Activated CD4-positive, alpha-beta memory T cell treated with anti-CD3 and anti-CD28 coated beads, Interleukin-2, amount 10 ng/mL, durations not matched to agents 7 days and 5 days (primary cell): ENCODE measurements at regions not wholly inside any gene's neighbourhood (a gene's known extent, or its start where the extent isn't known, plus 50 kb on each side); places are given as distances from the start of the nearest gene placed in this dataset.

Experiments used
- CTCF ChIA-PET: fragments of 350-600 bp; sonication (Branson Sonifier 250); formaldehyde crosslinking; loops from one replicate; lab custom pipeline; 2021; ENCODE audit warnings: antibody characterized with exemption, inconsistent platforms; lab: Charles Lee
- POLR2A ChIA-PET: fragments of 350-600 bp; sonication (Branson Sonifier 250); formaldehyde crosslinking; loops from one replicate; lab custom pipeline; 2021; ENCODE audit warnings: antibody characterized with exemption; lab: Charles Lee
- DNase-seq: peaks from one replicate; pipeline ENCODE4 v3.0.0-alpha.2; 2020
- H3K27ac Mint-ChIP-seq: one replicate; pipeline ENCODE4 v1.8.0; 2021; ENCODE audit warnings: mild to moderate bottlenecking, mixed read lengths
- H3K27me3 Mint-ChIP-seq: one replicate; pipeline ENCODE4 v1.8.0; 2021; ENCODE audit warnings: mixed read lengths
- H3K36me3 Mint-ChIP-seq: one replicate; pipeline ENCODE4 v1.8.0; 2021; ENCODE audit warnings: low read depth, mixed read lengths
- H3K4me1 Mint-ChIP-seq: one replicate; pipeline ENCODE4 v1.8.0; 2021; ENCODE audit warnings: mixed read lengths
- H3K4me3 Mint-ChIP-seq: one replicate; pipeline ENCODE4 v1.8.0; 2021; ENCODE audit warnings: mild to moderate bottlenecking, mixed read lengths
- H3K9me3 Mint-ChIP-seq: one replicate; pipeline ENCODE4 v1.8.0; 2021; ENCODE audit warnings: mixed read lengths

GRCh38 chr4:187270154-187270553 lies 546.5 kb upstream of the FAT1 start:
- Mint-ChIP-seq H3K4me1 (no peaks in the 10 kb centered on the region), H3K4me3 (no peak overlapping the region), H3K36me3 (no peaks in the 10 kb centered on the region), H3K9me3 (no peaks in the 10 kb centered on the region), H3K27me3 (no peaks in the 10 kb centered on the region), H3K27ac (no peak overlapping the region)
- DNase-seq: no peak
- ChIA-PET CTCF (no interaction called here), POLR2A (no interaction called here)

GRCh38 chr4:187271848-187272247 lies 548.2 kb upstream of the FAT1 start:
- H3K36me3 Mint-ChIP-seq: no peaks in the 10 kb centered on the region
- ChIA-PET POLR2A (no interaction called here), CTCF (no interaction called here)
- no peaks in the 10 kb centered on the region for H3K9me3 Mint-ChIP-seq
- no peaks in the 10 kb centered on the region for H3K4me1 Mint-ChIP-seq
- DNase-seq: no peak
- H3K27ac Mint-ChIP-seq: no peak overlapping the region
- H3K27me3 Mint-ChIP-seq: no peaks in the 10 kb centered on the region
- H3K4me3 Mint-ChIP-seq: no peak overlapping the region

- POLR2A ChIA-PET: no interaction called here
- DNase-seq: no peak
- Mint-ChIP-seq H3K9me3 (peaks cover under 1% of the 10 kb centered on the region), H3K4me1 (no peaks in the 10 kb centered on the region), H3K27ac (no peak overlapping the region), H3K36me3 (no peaks in the 10 kb centered on the region), H3K27me3 (no peaks in the 10 kb centered on the region), H3K4me3 (no peak overlapping the region)
- CTCF ChIA-PET: no interaction called here
Measured at GRCh38 chr4:187274153-187274552, 550.5 kb upstream of the FAT1 start.

GRCh38 chr4:187276736-187277408 lies 553.2 kb upstream of the FAT1 start:
- Mint-ChIP-seq H3K4me3 (no peak overlapping the region), H3K27me3 (no peaks in the 10 kb centered on the region), H3K27ac (no peak overlapping the region), H3K36me3 (no peaks in the 10 kb centered on the region), H3K4me1 (no peaks in the 10 kb centered on the region), H3K9me3 (peaks cover 9% of the 10 kb centered on the region)
- CTCF ChIA-PET: no interaction called here
- DNase-seq: no peak
- POLR2A ChIA-PET: no interaction called here

GRCh38 chr4:187283201-187283955 lies 559.7 kb upstream of the FAT1 start:
- Mint-ChIP-seq H3K9me3 (peaks cover 14% of the 10 kb centered on the region), H3K27ac (no peak overlapping the region), H3K4me1 (no peaks in the 10 kb centered on the region), H3K4me3 (no peak overlapping the region), H3K27me3 (no peaks in the 10 kb centered on the region), H3K36me3 (no peaks in the 10 kb centered on the region)
- ChIA-PET POLR2A (no interaction called here), CTCF (no interaction called here)
- DNase-seq: no peak

GRCh38 chr4:187286525-187286924 lies 562.9 kb upstream of the FAT1 start:
- no peak overlapping the region for H3K4me3 Mint-ChIP-seq
- H3K4me1 Mint-ChIP-seq: no peaks in the 10 kb centered on the region
- no peak overlapping the region for H3K27ac Mint-ChIP-seq
- no peaks in the 10 kb centered on the region for H3K27me3 Mint-ChIP-seq
- DNase-seq: no peak
- H3K9me3 Mint-ChIP-seq: peaks cover 5% of the 10 kb centered on the region
- CTCF ChIA-PET: no interaction called here
- H3K36me3 Mint-ChIP-seq: no peaks in the 10 kb centered on the region
- POLR2A ChIA-PET: no interaction called here

- Mint-ChIP-seq H3K4me1 (no peaks in the 10 kb centered on the region), H3K9me3 (peaks cover 7% of the 10 kb centered on the region), H3K4me3 (no peak overlapping the region), H3K27me3 (no peaks in the 10 kb centered on the region), H3K27ac (no peak overlapping the region), H3K36me3 (no peaks in the 10 kb centered on the region)
- POLR2A ChIA-PET: no interaction called here
- CTCF ChIA-PET: no interaction called here
- DNase-seq: no peak
Measured at GRCh38 chr4:187289371-187289770, 565.7 kb upstream of the FAT1 start.

GRCh38 chr4:187294861-187295260 lies 571.2 kb upstream of the FAT1 start:
- ChIA-PET CTCF (no interaction called here), POLR2A (no interaction called here)
- no peaks in the 10 kb centered on the region for H3K27me3 Mint-ChIP-seq
- DNase-seq: no peak
- H3K4me3 Mint-ChIP-seq: no peak overlapping the region
- peaks cover 18% of the 10 kb centered on the region for H3K9me3 Mint-ChIP-seq
- H3K27ac Mint-ChIP-seq: no peak overlapping the region
- no peaks in the 10 kb centered on the region for H3K4me1 Mint-ChIP-seq
- no peaks in the 10 kb centered on the region for H3K36me3 Mint-ChIP-seq

GRCh38 chr4:187301923-187302322 lies 578.3 kb upstream of the FAT1 start:
- no peak for DNase-seq
- CTCF ChIA-PET: no interaction called here
- Mint-ChIP-seq H3K36me3 (no peaks in the 10 kb centered on the region), H3K27me3 (no peaks in the 10 kb centered on the region), H3K4me1 (no peaks in the 10 kb centered on the region), H3K4me3 (no peak overlapping the region), H3K27ac (no peak overlapping the region), H3K9me3 (peaks cover 17% of the 10 kb centered on the region)
- POLR2A ChIA-PET: no interaction called here

GRCh38 chr4:187302457-187303150 lies 578.9 kb upstream of the FAT1 start:
- Mint-ChIP-seq H3K27ac (no peak overlapping the region), H3K4me3 (no peak overlapping the region), H3K27me3 (no peaks in the 10 kb centered on the region), H3K36me3 (no peaks in the 10 kb centered on the region), H3K9me3 (peaks cover 13% of the 10 kb centered on the region), H3K4me1 (no peaks in the 10 kb centered on the region)
- POLR2A ChIA-PET: no interaction called here
- DNase-seq: no peak
- CTCF ChIA-PET: no interaction called here

- H3K27ac Mint-ChIP-seq: no peak overlapping the region
- POLR2A ChIA-PET: no interaction called here
- peaks cover 10% of the 10 kb centered on the region for H3K9me3 Mint-ChIP-seq
- no peaks in the 10 kb centered on the region for H3K36me3 Mint-ChIP-seq
- H3K4me1 Mint-ChIP-seq: no peaks in the 10 kb centered on the region
- H3K27me3 Mint-ChIP-seq: no peaks in the 10 kb centered on the region
- DNase-seq: no peak
- no peak overlapping the region for H3K4me3 Mint-ChIP-seq
- CTCF ChIA-PET: no interaction called here
Measured at GRCh38 chr4:187304133-187304532, 580.5 kb upstream of the FAT1 start.

- Mint-ChIP-seq H3K36me3 (no peaks in the 10 kb centered on the region), H3K4me3 (no peak overlapping the region), H3K27me3 (no peaks in the 10 kb centered on the region), H3K4me1 (no peaks in the 10 kb centered on the region), H3K27ac (no peak overlapping the region), H3K9me3 (peaks cover 10% of the 10 kb centered on the region)
- DNase-seq: no peak
- POLR2A ChIA-PET: no interaction called here
- CTCF ChIA-PET: no interaction called here
Measured at GRCh38 chr4:187307131-187307530, 583.5 kb upstream of the FAT1 start.

GRCh38 chr4:187309456-187309855 lies 585.8 kb upstream of the FAT1 start:
- ChIA-PET CTCF (no interaction called here), POLR2A (no interaction called here)
- Mint-ChIP-seq H3K4me1 (no peaks in the 10 kb centered on the region), H3K27me3 (no peaks in the 10 kb centered on the region), H3K36me3 (no peaks in the 10 kb centered on the region), H3K9me3 (peaks cover 8% of the 10 kb centered on the region), H3K4me3 (no peak overlapping the region), H3K27ac (no peak overlapping the region)
- no peak for DNase-seq
